ENCODE measurements at regions not wholly inside any gene's neighbourhood (a gene's known extent, or its start where the extent isn't known, plus 50 kb on each side); places are given as distances from the start of the nearest gene placed in this dataset.

DNA sequence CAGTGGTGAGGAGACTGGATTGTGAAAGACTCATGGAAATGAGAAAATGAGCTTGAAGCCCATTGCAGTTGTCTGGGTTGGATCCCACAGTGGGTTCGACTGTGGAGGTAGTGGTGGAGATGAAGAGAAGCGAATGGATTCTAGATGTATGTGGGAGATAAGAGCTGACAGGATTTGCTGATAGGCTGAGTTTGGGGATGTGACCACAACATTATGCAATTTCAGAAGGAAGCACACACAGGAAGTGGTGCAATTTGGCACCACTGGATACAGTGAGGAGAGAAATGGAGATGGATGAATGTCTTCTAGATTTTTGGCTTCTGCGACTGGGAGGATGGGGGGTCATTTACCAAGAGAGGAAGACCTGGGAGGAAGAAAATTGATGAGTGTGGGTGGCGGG is 64.4 kb upstream of the MAFB start:
- TF ChIP-seq CTCF (IDR thresholded peaks at IDR 0.05; ENCODE audit: poor library complexity) (no peak), EZH2 (IDR thresholded peaks at IDR 0.05; ENCODE audit: borderline replicate concordance) (no peak), EZH2phosphoT487 (IDR thresholded peaks at IDR 0.05; ENCODE audit: low read depth, severe bottlenecking, unreplicated experiment) (no peak)

Data from hepatocyte (in vitro differentiated cells).